ENCODE measurements at regions not wholly inside any gene's neighbourhood (a gene's known extent, or its start where the extent isn't known, plus 50 kb on each side); places are given as distances from the start of the nearest gene placed in this dataset.
"Not testable (repeated sequence)": the region's sequence is repeated elsewhere in the genome, so short reads cannot be mapped to it uniquely, and the experiment has no call there.

- DNase-seq (ENCODE audit: low read depth) = no peak
Measured at GRCh38 chr9:119758990-119759389, 389.8 kb upstream of the BRINP1 start.

GRCh38 chr9:119758241-119758640, 389.0 kb upstream of the BRINP1 start:
- no peak for DNase-seq (ENCODE audit: low read depth)

- DNase-seq (ENCODE audit: low read depth) = no peak
Measured at GRCh38 chr9:119739476-119739875, 370.2 kb upstream of the BRINP1 start.

- DNase-seq (ENCODE audit: low read depth) = no peak
Measured at GRCh38 chr9:119736491-119737454, 367.5 kb upstream of the BRINP1 start.

- no peak for DNase-seq (ENCODE audit: low read depth)
Measured at GRCh38 chr9:119727988-119728387, 358.8 kb upstream of the BRINP1 start.

- DNase-seq (ENCODE audit: low read depth) = no peak
Measured at GRCh38 chr9:119726035-119726434, 356.8 kb upstream of the BRINP1 start.

GRCh38 chr9:119722384-119722783, 353.1 kb upstream of the BRINP1 start:
- DNase-seq (ENCODE audit: low read depth) = no peak

GRCh38 chr9:119712325-119712724, 343.1 kb upstream of the BRINP1 start:
- DNase-seq (ENCODE audit: low read depth) = no peak

- no peak for DNase-seq (ENCODE audit: low read depth)
Measured at GRCh38 chr9:119709431-119709830, 340.2 kb upstream of the BRINP1 start.

GRCh38 chr9:119707228-119707845, 338.1 kb upstream of the BRINP1 start:
- DNase-seq (ENCODE audit: low read depth) = no peak

GRCh38 chr9:119701651-119702050, 332.4 kb upstream of the BRINP1 start:
- DNase-seq (ENCODE audit: low read depth) = no peak

- DNase-seq (ENCODE audit: low read depth) = no peak
Measured at GRCh38 chr9:119698535-119698934, 329.3 kb upstream of the BRINP1 start.

GRCh38 chr9:119697996-119698395, 328.8 kb upstream of the BRINP1 start:
- no peak for DNase-seq (ENCODE audit: low read depth)

- DNase-seq (ENCODE audit: low read depth) = no peak
Measured at GRCh38 chr9:119689879-119690278, 320.6 kb upstream of the BRINP1 start.

- no peak for DNase-seq (ENCODE audit: low read depth)
Measured at GRCh38 chr9:119688547-119688946, 319.3 kb upstream of the BRINP1 start.

GRCh38 chr9:119677811-119678505, 308.7 kb upstream of the BRINP1 start:
- DNase-seq (ENCODE audit: low read depth) = no peak

GRCh38 chr9:119675951-119676350, 306.7 kb upstream of the BRINP1 start:
- no peak for DNase-seq (ENCODE audit: low read depth)

GRCh38 chr9:119672763-119673162, 303.5 kb upstream of the BRINP1 start:
- not testable (repeated sequence) for DNase-seq (ENCODE audit: low read depth)

- DNase-seq (ENCODE audit: low read depth) = no peak
Measured at GRCh38 chr9:119667916-119668315, 298.7 kb upstream of the BRINP1 start.

- DNase-seq (ENCODE audit: low read depth) = no peak
Measured at GRCh38 chr9:119667163-119667562, 297.9 kb upstream of the BRINP1 start.

- DNase-seq (ENCODE audit: low read depth) = no peak
Measured at GRCh38 chr9:119662329-119662728, 293.1 kb upstream of the BRINP1 start.

GRCh38 chr9:119652931-119653330, 283.7 kb upstream of the BRINP1 start:
- no peak for DNase-seq (ENCODE audit: low read depth)

GRCh38 chr9:119649205-119649604, 280.0 kb upstream of the BRINP1 start:
- no peak for DNase-seq (ENCODE audit: low read depth)

Data from stimulated activated CD8-positive, alpha-beta memory T cell treated with anti-CD3 and anti-CD28 coated beads, Interleukin-12 subunit alpha, Interleukin-12 subunit beta, amount 100 ng/mL, for 1 hour (primary cell).